GM06990 (cell line): ENCODE measurements at regions not wholly inside any gene's neighbourhood (a gene's known extent, or its start where the extent isn't known, plus 50 kb on each side); places are given as distances from the start of the nearest gene placed in this dataset.
"Not testable (repeated sequence)": the region's sequence is repeated elsewhere in the genome, so short reads cannot be mapped to it uniquely, and the experiment has no call there.

Experiments
- DNase-seq: peaks from one replicate; pipeline ENCODE4 v3.0.0-alpha.2; 2011; ENCODE audit not compliant: insufficient read length; ENCODE audit errors: extremely low read depth
- H3K27me3 ChIP-seq: replicated peaks from 2 replicates; pipeline ENCODE4 v1.6.0; 2011; ENCODE audit warnings: low read length; ENCODE audit not compliant: control insufficient read depth, insufficient read depth
- H3K36me3 ChIP-seq: 2 replicates; pipeline ENCODE4 v1.5.1; 2011; ENCODE audit warnings: low read length; ENCODE audit not compliant: control insufficient read depth, insufficient read depth
- H3K4me3 ChIP-seq: replicated peaks from 2 replicates; pipeline ENCODE4 v1.5.1; 2011; ENCODE audit warnings: low read depth, mild to moderate bottlenecking, control low read depth, low read length
- CTCF ChIP-seq: IDR thresholded peaks from 2 replicates; pipeline ENCODE4 v1.5.1; 2011; ENCODE audit warnings: low read length, control low read depth, mild to moderate bottlenecking, inconsistent platforms; ENCODE audit not compliant: insufficient read depth, poor library complexity, severe bottlenecking

GRCh38 chr7:46755120-46756034, 826.5 kb downstream of the TNS3 start:
- Histone ChIP-seq H3K4me3 (no peak overlapping the region), H3K36me3 (no peaks in the 10 kb centered on the region), H3K27me3 (no peaks in the 10 kb centered on the region)
- TF ChIP-seq CTCF: no peak
- DNase-seq: no peak

GRCh38 chr7:46754140-46754720, 827.7 kb downstream of the TNS3 start:
- no peaks in the 10 kb centered on the region for H3K36me3 ChIP-seq
- TF ChIP-seq CTCF: no peak
- DNase-seq: no peak
- no peak overlapping the region for H3K4me3 ChIP-seq
- H3K27me3 ChIP-seq: no peaks in the 10 kb centered on the region

GRCh38 chr7:46753662-46754061, 828.2 kb downstream of the TNS3 start:
- TF ChIP-seq CTCF: no peak
- Histone ChIP-seq H3K36me3 (no peaks in the 10 kb centered on the region), H3K4me3 (no peak overlapping the region), H3K27me3 (no peaks in the 10 kb centered on the region)
- DNase-seq: no peak

- no peak for DNase-seq
- Histone ChIP-seq H3K27me3 (no peaks in the 10 kb centered on the region), H3K36me3 (no peaks in the 10 kb centered on the region), H3K4me3 (no peak overlapping the region)
- no peak for TF ChIP-seq CTCF
Observed at GRCh38 chr7:46752881-46753366, 829.0 kb downstream of the TNS3 start.

- not testable (repeated sequence) for DNase-seq, H3K27me3 ChIP-seq, H3K4me3 ChIP-seq, H3K36me3 ChIP-seq
Observed at GRCh38 chr7:46751927-46752723, 829.8 kb downstream of the TNS3 start.

GRCh38 chr7:46751471-46751870, 830.4 kb upstream of the IGFBP3 start:
- no peaks in the 10 kb centered on the region for H3K36me3 ChIP-seq
- no peak overlapping the region for H3K4me3 ChIP-seq
- no peak for TF ChIP-seq CTCF
- no peaks in the 10 kb centered on the region for H3K27me3 ChIP-seq
- DNase-seq: no peak
